ENCODE measurements at regions not wholly inside any gene's neighbourhood (a gene's known extent, or its start where the extent isn't known, plus 50 kb on each side); places are given as distances from the start of the nearest gene placed in this dataset.

DNA sequence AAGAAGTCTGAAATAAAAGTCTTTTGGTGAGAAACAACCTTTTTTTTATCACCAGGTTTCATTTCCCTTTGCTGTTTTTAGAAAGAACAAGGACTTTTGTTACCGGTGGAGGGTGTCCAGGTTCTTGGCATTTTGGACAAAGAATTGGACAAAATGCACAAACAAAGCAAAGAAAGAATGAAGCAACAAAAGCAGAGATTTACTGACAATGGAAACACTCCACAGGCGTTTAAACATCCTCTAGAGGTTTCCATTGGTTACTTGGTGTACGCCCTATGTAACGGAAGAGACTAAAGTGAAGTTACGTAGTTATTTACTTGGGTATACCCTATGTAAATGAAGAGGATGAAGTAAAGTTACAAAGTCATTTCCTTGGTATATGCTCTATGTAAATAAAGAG, 1487.0 kb downstream of the LRRC4C start:
- TF ChIP-seq, protein P1, sequence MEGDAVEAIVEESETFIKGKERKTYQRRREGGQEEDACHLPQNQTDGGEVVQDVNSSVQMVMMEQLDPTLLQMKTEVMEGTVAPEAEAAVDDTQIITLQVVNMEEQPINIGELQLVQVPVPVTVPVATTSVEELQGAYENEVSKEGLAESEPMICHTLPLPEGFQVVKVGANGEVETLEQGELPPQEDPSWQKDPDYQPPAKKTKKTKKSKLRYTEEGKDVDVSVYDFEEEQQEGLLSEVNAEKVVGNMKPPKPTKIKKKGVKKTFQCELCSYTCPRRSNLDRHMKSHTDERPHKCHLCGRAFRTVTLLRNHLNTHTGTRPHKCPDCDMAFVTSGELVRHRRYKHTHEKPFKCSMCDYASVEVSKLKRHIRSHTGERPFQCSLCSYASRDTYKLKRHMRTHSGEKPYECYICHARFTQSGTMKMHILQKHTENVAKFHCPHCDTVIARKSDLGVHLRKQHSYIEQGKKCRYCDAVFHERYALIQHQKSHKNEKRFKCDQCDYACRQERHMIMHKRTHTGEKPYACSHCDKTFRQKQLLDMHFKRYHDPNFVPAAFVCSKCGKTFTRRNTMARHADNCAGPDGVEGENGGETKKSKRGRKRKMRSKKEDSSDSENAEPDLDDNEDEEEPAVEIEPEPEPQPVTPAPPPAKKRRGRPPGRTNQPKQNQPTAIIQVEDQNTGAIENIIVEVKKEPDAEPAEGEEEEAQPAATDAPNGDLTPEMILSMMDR (IDR thresholded peaks at IDR 0.05; ENCODE audit: insufficient read depth, missing control alignments), result no peak
- no peak for FAIRE-seq
- no peak for DNase-seq (ENCODE audit: insufficient read length, low spot score)

DNA sequence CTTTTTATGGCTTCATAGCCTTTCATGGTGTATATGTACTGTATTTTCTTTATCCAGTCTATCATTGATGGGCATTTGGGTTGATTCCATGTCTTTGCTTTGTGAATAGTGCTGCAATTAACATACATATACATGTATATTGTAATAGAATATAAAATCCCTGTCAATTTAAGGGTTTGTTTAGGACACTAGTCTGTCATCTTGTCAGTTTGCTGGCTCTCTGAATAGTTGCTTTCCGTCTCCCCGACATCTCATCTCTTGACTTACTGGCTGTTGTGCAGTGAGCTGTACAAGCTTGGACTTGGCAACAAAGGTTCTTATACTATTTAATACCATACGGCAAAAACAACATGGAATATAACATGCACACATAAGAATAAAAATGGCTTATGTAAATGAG, 1487.5 kb downstream of the LRRC4C start:
- DNase-seq (ENCODE audit: insufficient read length, low spot score) (no peak), FAIRE-seq (no peak)
- TF ChIP-seq, protein P1 (IDR thresholded peaks at IDR 0.05; ENCODE audit: insufficient read depth, missing control alignments), result no peak

DNA sequence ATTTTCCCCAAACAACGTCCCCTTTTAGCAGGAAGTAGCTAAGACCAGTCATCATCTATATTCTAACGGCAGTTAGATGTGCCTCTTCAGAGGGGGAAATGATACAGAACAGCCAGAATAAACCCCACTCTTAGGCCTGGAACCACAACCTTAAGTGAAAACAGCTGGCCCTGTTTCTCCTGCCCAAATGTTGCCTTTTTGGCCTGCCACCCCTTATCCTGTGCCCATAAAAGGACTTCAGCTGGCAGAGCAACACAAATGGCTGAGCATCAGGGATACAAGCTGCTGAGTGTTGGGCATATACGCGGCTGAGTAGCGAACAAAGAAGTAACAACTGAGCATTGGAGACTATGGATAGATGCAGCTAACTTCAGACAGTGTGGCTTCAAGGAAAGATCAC, 1491.4 kb downstream of the LRRC4C start:
- DNase-seq (ENCODE audit: insufficient read length, low spot score) (no peak), FAIRE-seq (no peak)
- TF ChIP-seq, protein P1 (IDR thresholded peaks at IDR 0.05; ENCODE audit: insufficient read depth, missing control alignments), result no peak

DNA sequence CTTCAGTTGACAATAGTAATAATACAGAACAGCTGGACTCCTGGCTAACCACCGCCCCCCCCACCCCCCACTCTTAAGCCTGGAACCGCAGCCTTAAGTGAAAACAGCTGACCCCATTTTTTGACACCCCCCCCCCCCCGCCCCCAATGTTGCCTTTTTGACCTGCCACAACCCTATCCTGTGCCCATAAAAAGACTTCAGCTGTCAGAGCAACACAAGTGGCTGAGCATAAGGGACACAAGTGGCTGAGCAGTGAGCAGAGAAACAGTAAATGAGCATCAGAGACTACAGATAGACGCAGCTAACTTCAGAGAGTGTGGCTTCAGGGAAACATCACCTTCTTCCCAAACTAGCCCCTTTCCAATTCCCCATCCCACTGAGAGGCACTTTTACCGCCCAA, 1493.8 kb downstream of the LRRC4C start:
- FAIRE-seq, result no peak
- TF ChIP-seq, protein P1 (IDR thresholded peaks at IDR 0.05; ENCODE audit: insufficient read depth, missing control alignments), result no peak
- no peak for DNase-seq (ENCODE audit: insufficient read length, low spot score)

DNA sequence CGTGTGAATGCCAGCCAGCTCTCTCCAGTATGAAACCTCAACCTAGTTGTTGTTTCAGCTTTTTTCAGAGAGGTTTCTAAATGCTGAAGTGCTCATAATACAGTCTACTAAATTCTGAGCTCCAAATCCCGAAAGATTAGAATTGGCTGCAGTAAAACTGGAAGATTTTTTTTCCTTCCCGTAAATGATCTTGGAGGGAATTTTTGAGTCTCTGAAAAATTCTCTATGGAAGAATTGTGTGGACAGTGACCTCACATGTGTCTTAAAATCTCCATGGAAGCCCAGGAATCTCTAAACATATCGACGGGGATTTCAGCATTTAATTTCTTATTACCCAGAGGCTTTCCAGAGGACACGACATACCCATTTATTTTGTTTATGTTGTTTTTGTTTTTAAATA, 1499.2 kb downstream of the LRRC4C start:
- no peak for FAIRE-seq
- TF ChIP-seq, protein P1 (IDR thresholded peaks at IDR 0.05; ENCODE audit: insufficient read depth, missing control alignments), result no peak
- no peak for DNase-seq (ENCODE audit: insufficient read length, low spot score)

DNA sequence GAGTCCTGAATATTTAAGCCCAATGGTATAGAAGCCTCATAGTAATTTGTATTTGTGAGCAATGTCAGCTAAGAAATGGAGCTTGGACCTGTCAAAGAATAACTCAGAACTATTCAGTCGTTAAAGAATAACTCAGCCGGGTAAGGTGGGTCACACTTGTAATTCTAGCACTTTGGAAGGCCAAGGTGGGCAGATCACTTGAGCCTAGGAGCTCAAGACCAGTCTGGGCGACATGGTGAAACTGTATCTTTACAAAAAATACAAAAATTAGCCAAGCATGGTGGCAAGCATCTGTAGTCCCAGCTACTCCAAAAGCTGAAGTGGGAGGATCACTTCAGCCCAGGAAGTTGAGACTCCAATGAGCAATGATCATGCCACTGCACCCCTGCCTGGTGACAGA, 1526.5 kb downstream of the LRRC4C start:
- TF ChIP-seq, protein P1 (IDR thresholded peaks at IDR 0.05; ENCODE audit: insufficient read depth, missing control alignments), result no peak
- FAIRE-seq (no peak), DNase-seq (ENCODE audit: insufficient read length, low spot score) (no peak)

DNA sequence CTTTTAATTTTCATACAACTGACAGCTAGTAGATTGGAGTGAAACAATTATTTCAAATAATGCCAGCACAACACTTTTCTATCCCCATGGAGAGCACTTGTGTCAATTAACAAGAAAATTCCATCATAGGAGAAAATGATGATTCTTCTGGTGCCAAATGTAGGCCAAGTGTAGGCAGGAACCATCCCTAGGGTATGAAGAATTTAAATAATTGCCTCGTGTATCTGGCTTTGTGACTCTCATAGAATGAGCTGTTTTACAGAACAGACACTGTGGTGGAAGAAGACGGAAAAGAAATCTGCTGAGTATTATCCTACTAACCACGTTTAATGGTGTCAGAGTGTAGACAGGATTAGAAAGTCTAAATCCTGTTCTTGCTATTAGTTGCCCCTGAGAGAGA, 1542.2 kb downstream of the LRRC4C start:
- peak; percentile 92 for FAIRE-seq
- TF ChIP-seq, protein P1 (IDR thresholded peaks at IDR 0.05; ENCODE audit: insufficient read depth, missing control alignments), result no peak

More for the DNA sequence above, 1542.2 kb downstream of the LRRC4C start:
- DNase-seq (ENCODE audit: insufficient read length, low spot score), result no peak

Data from D721Med (cell line).